ENCODE measurements at regions not wholly inside any gene's neighbourhood (a gene's known extent, or its start where the extent isn't known, plus 50 kb on each side); places are given as distances from the start of the nearest gene placed in this dataset.

GRCh38 chr4:53649357-53649756 is 58.1 kb upstream of the LNX1 start:
- TF ChIP-seq SIN3A (IDR thresholded peaks at IDR 0.05; ENCODE audit: borderline replicate concordance, insufficient read depth, low read depth, low read length) (no peak), REST (IDR thresholded peaks at IDR 0.05; ENCODE audit: insufficient read depth in 1 of 2, low read depth in 2 of 2, low read length in 1 of 2) (no peak), POLR2AphosphoS5 (IDR thresholded peaks at IDR 0.05; ENCODE audit: low read depth, low read length) (no peak), TCF7L2 (IDR thresholded peaks at IDR 0.05; ENCODE audit: low read depth, low read length) (no peak)
- TF ChIP-seq, protein P1, sequence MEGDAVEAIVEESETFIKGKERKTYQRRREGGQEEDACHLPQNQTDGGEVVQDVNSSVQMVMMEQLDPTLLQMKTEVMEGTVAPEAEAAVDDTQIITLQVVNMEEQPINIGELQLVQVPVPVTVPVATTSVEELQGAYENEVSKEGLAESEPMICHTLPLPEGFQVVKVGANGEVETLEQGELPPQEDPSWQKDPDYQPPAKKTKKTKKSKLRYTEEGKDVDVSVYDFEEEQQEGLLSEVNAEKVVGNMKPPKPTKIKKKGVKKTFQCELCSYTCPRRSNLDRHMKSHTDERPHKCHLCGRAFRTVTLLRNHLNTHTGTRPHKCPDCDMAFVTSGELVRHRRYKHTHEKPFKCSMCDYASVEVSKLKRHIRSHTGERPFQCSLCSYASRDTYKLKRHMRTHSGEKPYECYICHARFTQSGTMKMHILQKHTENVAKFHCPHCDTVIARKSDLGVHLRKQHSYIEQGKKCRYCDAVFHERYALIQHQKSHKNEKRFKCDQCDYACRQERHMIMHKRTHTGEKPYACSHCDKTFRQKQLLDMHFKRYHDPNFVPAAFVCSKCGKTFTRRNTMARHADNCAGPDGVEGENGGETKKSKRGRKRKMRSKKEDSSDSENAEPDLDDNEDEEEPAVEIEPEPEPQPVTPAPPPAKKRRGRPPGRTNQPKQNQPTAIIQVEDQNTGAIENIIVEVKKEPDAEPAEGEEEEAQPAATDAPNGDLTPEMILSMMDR (IDR thresholded peaks at IDR 0.05), result no peak
- Histone ChIP-seq H3K36me3 (ENCODE audit: control insufficient read depth, insufficient read depth, low read length) (no peaks in the 10 kb centered on the region), H3K9me3 (ENCODE audit: control insufficient read depth, insufficient read depth, low read depth, low read length) (no peaks in the 10 kb centered on the region), H3K4me1 (ENCODE audit: control insufficient read depth, insufficient read depth, low read length) (no peaks in the 10 kb centered on the region), H3K4me3 (ENCODE audit: low read depth in 2 of 2, low read length in 2 of 2) (no peak overlapping the region), H3K27me3 (ENCODE audit: control insufficient read depth, insufficient read depth, low read length) (no peaks in the 10 kb centered on the region), H3K27ac (ENCODE audit: low read length) (no peak overlapping the region)
- in situ Hi-C loops (cut with HindIII; ENCODE audit: low pct_unique_long_range_greater_than_20kb, low sequenced_read_pairs) (no loop called here), intact Hi-C loops (cut with micrococcal nuclease; ENCODE audit: unreplicated experiment) (no loop called here)
- CTCF ChIA-PET, result no interaction called here
- POLR2A ChIA-PET, result no interaction called here
- DNase-seq (ENCODE audit: low read depth, low spot score) (no peak), ATAC-seq (no peak)
- no TSS peak for BruUV-seq (replicated peaks)

GRCh38 chr4:53647547-53647946 is 56.3 kb upstream of the LNX1 start:
- DNase-seq (ENCODE audit: low read depth, low spot score) (no peak), ATAC-seq (no peak)
- intact Hi-C loops (cut with micrococcal nuclease; ENCODE audit: unreplicated experiment), result no loop called here
- TF ChIP-seq SIN3A (IDR thresholded peaks at IDR 0.05; ENCODE audit: borderline replicate concordance, insufficient read depth, low read depth, low read length), result no peak
- no peaks in the 10 kb centered on the region for H3K4me1 ChIP-seq (ENCODE audit: control insufficient read depth, insufficient read depth, low read length)
- no peaks in the 10 kb centered on the region for H3K9me3 ChIP-seq (ENCODE audit: control insufficient read depth, insufficient read depth, low read depth, low read length)
- ChIA-PET POLR2A (no interaction called here), CTCF (no interaction called here)
- no peaks in the 10 kb centered on the region for H3K36me3 ChIP-seq (ENCODE audit: control insufficient read depth, insufficient read depth, low read length)
- no TSS peak for BruUV-seq (replicated peaks)
- no peak overlapping the region for H3K27ac ChIP-seq (ENCODE audit: low read length)
- no peak overlapping the region for H3K4me3 ChIP-seq (ENCODE audit: low read depth in 2 of 2, low read length in 2 of 2)
- no peaks in the 10 kb centered on the region for H3K27me3 ChIP-seq (ENCODE audit: control insufficient read depth, insufficient read depth, low read length)
- in situ Hi-C loops (cut with HindIII; ENCODE audit: low pct_unique_long_range_greater_than_20kb, low sequenced_read_pairs), result no loop called here

DNA sequence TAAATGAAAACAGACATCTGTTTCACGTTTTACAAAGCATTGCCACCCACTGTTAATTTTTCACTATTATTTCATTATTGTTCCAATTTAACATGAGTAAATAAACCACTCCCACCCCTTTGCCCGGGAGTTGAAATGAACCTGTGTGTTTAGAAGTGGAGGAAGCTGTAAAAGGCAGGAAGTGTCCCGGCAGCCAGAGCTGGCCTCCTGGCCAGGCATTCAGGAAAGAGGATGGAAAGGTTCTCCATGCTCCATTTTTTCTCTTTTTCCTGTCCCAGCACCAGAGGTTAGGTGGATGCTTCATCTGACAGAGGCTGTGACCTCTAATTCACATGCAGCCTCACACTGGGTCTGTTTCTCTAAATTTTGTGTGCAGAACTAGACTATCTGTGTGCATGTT is 55.5 kb upstream of the LNX1 start:
- Histone ChIP-seq H3K4me1 (ENCODE audit: control insufficient read depth, insufficient read depth, low read length) (no peaks in the 10 kb centered on the region), H3K36me3 (ENCODE audit: control insufficient read depth, insufficient read depth, low read length) (no peaks in the 10 kb centered on the region), H3K9me3 (ENCODE audit: control insufficient read depth, insufficient read depth, low read depth, low read length) (no peaks in the 10 kb centered on the region), H3K27ac (ENCODE audit: low read length) (no peak overlapping the region), H3K4me3 (ENCODE audit: low read depth in 2 of 2, low read length in 2 of 2) (no peak overlapping the region), H3K27me3 (ENCODE audit: control insufficient read depth, insufficient read depth, low read length) (no peaks in the 10 kb centered on the region)
- ChIA-PET POLR2A (no interaction called here), CTCF (no interaction called here)
- BruUV-seq (replicated peaks), result no TSS peak
- TF ChIP-seq SIN3A (IDR thresholded peaks at IDR 0.05; ENCODE audit: borderline replicate concordance, insufficient read depth, low read depth, low read length) (no peak), POLR2AphosphoS5 (IDR thresholded peaks at IDR 0.05; ENCODE audit: low read depth, low read length) (no peak), TCF7L2 (IDR thresholded peaks at IDR 0.05; ENCODE audit: low read depth, low read length) (no peak), REST (IDR thresholded peaks at IDR 0.05; ENCODE audit: insufficient read depth in 1 of 2, low read depth in 2 of 2, low read length in 1 of 2) (no peak)
- TF ChIP-seq, protein P1 (IDR thresholded peaks at IDR 0.05), result no peak
- in situ Hi-C loops (cut with HindIII; ENCODE audit: low pct_unique_long_range_greater_than_20kb, low sequenced_read_pairs), result no loop called here
- DNase-seq (ENCODE audit: low read depth, low spot score) (no peak), ATAC-seq (no peak)
- intact Hi-C loops (cut with micrococcal nuclease; ENCODE audit: unreplicated experiment), result no loop called here

All from Panc1 (cell line).